GM11168 (cell line): ENCODE measurements at regions not wholly inside any gene's neighbourhood (a gene's known extent, or its start where the extent isn't known, plus 50 kb on each side); places are given as distances from the start of the nearest gene placed in this dataset.

Experiments used
- in situ Hi-C: fragments of 300-500 bp; cut with MboI; formaldehyde crosslinking; loops from one replicate; pipeline ENCODE4 v1.12.0; 2022; ENCODE audit warnings: low sequenced_read_pairs; ENCODE audit not compliant: unreplicated experiment

DNA sequence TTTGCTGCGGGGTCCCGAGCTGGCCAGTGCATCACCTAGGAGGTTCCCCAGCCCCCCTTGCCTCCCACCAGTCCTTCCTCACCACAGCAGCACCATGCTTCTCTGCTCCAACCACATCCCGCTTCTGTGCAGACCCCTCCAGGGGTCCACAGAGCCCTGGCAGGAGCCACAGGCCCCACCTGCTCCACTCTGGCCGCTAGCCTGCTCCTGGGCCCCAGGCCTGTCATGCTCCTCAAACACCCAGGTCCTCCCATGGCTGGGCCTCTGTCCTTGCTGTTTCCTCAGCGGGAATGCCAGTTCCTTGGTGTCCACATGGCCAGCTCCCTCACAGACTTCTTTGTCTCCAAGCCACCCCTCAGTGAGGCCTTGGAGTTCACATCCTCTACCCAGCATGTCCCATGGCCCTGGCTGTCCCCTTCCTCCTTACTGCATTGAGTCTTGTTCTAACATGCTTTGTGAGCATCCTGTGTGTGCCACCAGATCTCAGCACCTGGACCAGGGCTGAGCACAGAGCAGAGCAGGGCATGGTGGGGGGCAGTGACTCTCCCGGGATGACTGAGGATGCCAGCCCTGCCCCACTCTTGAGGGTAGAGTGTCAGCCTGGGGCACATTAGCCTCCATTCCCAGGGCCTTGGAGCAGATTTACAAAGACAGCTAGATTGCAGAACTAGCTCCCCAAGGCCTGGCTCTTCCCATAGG lies 201.0 kb upstream of the HS6ST1 start:
- in situ Hi-C loops = no loop called here

GRCh38 chr2:128520340-128520739 lies 201.7 kb upstream of the HS6ST1 start:
- in situ Hi-C loops = no loop called here

GRCh38 chr2:128520791-128521190 lies 202.1 kb upstream of the HS6ST1 start:
- in situ Hi-C loops = no loop called here

- in situ Hi-C loops = no loop called here
Observed at GRCh38 chr2:128521482-128521881, 202.8 kb upstream of the HS6ST1 start.

DNA sequence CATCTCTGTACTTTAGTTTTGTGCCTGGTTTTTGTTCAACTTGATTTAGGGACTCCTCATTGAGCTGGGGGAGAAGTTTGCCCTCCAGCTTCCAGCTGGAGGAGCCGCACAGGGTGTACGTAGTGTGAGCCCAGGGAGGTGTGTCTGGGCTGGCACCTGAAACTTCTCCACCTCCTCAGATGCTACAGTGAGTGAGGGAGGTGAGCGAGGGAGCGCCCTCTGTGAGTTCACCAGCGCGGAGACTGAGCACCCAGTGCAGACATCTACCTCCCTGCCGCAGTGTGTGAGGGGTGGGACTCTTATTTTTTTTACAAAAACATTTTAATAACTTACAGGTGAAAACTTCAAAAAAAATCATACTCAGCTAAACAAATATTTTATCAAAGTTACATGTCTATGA lies 204.2 kb upstream of the HS6ST1 start:
- in situ Hi-C loops = no loop called here

- in situ Hi-C loops = no loop called here
Observed at GRCh38 chr2:128523457-128523856, 204.8 kb upstream of the HS6ST1 start.

DNA sequence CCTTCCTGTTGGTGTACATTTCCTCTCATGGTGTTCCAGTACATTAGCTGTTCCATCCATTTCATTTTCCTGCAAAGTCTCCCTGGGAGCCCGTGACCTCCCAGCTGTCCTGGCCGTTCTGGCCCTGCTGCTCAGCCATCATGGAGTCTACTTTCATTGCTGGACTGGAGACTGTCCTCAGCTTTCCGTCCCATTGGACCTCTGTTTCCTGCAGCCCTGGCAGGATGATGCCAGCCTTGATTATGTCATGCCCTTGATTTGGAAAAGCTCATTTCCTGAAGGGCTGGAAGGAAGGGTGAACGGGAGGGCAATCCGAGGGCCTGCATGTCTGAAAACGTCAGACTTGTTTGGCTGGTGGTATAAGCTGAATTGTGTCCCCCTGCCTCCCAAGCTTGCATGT lies 205.5 kb upstream of the HS6ST1 start:
- in situ Hi-C loops = no loop called here

- in situ Hi-C loops = no loop called here
Observed at GRCh38 chr2:128525653-128526052, 207.0 kb upstream of the HS6ST1 start.

DNA sequence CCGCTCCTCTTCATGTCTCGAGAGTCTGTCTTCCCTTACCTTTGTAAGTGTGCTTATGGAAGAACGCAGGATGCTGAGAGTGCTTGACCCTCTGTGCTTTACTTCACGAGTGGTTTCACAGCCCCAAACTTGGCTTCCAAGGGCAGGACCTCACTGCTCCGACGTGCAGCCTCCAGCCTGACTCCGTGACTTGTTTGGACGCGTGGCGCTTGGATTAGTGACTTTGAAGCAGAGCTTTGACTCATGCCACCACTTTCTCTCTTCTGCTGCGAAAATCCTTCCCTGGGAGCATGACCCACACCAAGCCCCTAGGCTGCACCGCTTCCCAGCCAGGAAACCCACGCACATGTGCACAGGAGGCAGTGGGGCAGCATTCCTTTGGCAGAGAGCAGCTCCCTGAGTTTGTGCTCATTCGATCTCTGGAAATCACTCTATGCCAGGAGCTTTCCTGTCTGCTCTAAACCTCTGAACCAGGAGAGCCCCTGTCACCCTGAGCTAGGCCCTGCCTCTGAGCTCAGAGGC lies 207.8 kb upstream of the HS6ST1 start:
- in situ Hi-C loops = no loop called here

DNA sequence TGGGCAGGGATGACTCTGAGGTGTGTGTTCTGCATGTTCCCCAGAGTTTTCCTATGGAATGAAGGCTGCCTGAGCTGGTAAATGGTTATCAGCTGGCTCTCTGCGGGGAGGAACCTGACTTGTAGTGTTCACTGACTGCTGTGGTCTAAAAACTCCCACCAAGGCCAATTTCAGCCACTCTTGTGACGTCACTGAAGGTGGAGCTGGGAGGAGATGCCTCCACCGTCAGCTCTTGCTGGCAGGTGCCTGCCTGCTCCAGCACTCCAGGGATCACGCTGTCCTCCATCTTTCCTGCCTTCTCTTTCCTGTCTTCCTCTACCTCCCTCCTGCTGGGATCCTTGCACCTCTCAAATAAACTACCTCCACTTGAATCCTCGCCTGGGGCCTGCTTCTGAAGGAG lies 209.5 kb upstream of the HS6ST1 start:
- in situ Hi-C loops = no loop called here

GRCh38 chr2:128530025-128530573 lies 211.4 kb upstream of the HS6ST1 start:
- in situ Hi-C loops = no loop called here

DNA sequence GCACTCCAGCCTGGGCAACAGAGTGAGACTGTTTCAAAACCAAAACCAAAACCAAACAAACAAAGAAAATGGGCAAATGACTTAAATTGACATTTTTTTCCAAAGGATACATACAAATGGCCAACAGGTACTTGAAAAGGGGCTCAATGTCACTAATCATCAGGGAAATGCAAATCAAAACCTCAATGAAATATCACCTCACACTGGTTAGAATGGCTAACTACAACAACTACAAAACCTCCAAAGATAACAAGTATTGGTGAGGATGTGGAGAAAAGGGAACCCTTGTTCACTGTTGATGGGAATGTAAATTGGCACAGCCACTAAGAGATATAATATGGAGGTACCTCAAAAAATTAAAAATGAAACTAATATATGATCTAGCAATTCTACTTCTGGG lies 213.2 kb upstream of the HS6ST1 start:
- in situ Hi-C loops = no loop called here

- in situ Hi-C loops = no loop called here
Observed at GRCh38 chr2:128533101-128533500, 214.4 kb upstream of the HS6ST1 start.

GRCh38 chr2:128534688-128535392 lies 216.2 kb upstream of the HS6ST1 start:
- in situ Hi-C loops = no loop called here

DNA sequence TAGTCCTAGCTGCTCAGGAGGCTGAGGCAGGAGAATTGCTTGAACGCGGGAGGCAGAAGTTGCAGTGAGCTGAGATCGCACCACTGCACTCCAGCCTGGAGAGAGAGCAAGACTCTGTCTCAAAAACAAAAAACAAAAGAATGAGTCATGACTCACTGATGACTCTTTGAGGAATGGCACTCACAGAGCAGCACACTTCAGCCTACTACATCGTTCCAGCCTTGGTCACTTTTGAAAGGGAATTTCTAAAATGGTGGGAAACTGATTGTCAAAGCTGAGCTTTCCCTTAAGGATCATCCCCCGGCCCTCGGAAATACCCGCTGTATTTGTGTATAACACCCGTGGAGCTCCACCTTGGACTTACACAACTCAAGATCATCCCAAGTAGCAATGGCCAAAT lies 217.3 kb upstream of the HS6ST1 start:
- in situ Hi-C loops = no loop called here

- in situ Hi-C loops = no loop called here
Observed at GRCh38 chr2:128536925-128537620, 218.4 kb upstream of the HS6ST1 start.

GRCh38 chr2:128537646-128538045 lies 219.0 kb upstream of the HS6ST1 start:
- in situ Hi-C loops = no loop called here

GRCh38 chr2:128538396-128538795 lies 219.7 kb upstream of the HS6ST1 start:
- in situ Hi-C loops = no loop called here

DNA sequence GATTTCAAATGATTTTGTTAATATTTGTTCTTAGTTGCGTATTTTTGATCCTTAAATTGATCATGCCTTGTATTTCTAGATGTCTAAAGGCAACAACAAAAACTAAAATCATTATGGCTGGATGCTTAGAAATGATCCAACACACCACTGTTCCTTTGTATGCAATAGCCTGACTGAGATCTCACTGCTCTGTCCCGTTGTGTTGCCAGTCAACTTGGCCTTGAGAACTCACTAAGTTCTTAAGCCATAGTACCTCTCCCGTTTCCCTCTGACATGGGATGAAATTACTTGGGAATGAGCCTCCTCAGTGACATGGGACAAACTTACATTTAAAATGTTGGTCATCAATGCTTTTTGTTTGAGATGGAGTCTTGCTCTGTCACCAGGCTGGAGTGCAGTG lies 222.0 kb upstream of the HS6ST1 start:
- in situ Hi-C loops = no loop called here

DNA sequence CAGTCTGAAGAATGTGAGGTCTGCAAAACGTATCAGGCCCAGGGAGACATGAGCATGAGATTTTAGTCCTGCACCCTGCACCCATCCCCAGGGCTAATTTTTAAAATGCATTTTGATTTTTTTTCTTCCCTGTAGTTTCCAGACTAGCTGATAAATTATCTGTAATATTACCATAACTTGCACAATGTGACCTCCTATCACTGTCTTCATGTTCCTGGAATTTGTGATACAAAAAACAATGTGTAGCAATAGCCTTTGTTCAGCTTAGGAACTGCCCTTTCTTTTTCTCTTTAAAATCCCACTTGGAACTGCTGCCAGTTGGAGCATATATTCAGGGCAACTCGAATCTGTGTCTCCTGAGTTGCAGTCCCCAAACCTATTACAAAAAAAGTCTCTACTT lies 222.8 kb upstream of the HS6ST1 start:
- in situ Hi-C loops = no loop called here

GRCh38 chr2:128543036-128543435 lies 224.4 kb upstream of the HS6ST1 start:
- in situ Hi-C loops = no loop called here
